ENCODE measurements at regions not wholly inside any gene's neighbourhood (a gene's known extent, or its start where the extent isn't known, plus 50 kb on each side); places are given as distances from the start of the nearest gene placed in this dataset.

GRCh38 chr2:144745424-144745823 is 225.5 kb upstream of the ZEB2 start:
- ATAC-seq (no peak), DNase-seq (ENCODE audit: low read depth, low spot score) (no peak)
- CTCF ChIA-PET, result no interaction called here
- H2AFZ ChIP-seq (ENCODE audit: low read depth, low read length, poor library complexity, severe bottlenecking), result no peak overlapping the region
- no peaks in the 10 kb centered on the region for H3K27me3 ChIP-seq (ENCODE audit: insufficient read depth, low read length)
- intact Hi-C loops (cut with micrococcal nuclease), result no loop called here
- peaks cover 0 to 7% of the 10 kb centered on the region in 2 experiments; a peak in 2 of 4 replicates for H3K9me3 ChIP-seq (ENCODE audit: control insufficient read depth in 1 of 2, insufficient read depth in 1 of 2, low read depth in 1 of 2, low read length in 2 of 2)
- no peak overlapping the region for H3K4me3 ChIP-seq (replicated peaks in 1 of 2; ENCODE audit: low read depth in 1 of 2, low read length in 2 of 2)
- no peak overlapping the region for H3K27ac ChIP-seq (ENCODE audit: low read depth, low read length)
- POLR2A ChIA-PET, result no interaction called here
- 0 out of 4 replicates have a peak, but pooled peaks cover 0 to 2% of the 10 kb centered on the region in 2 experiments for H3K36me3 ChIP-seq (ENCODE audit: control insufficient read depth in 1 of 2, insufficient read depth in 2 of 2, low read length in 2 of 2)
- H3K79me2 ChIP-seq (ENCODE audit: insufficient read depth, low read length), result no peaks in the 10 kb centered on the region
- no peak overlapping the region for H3K9ac ChIP-seq (ENCODE audit: low read length)
- H3K4me1 ChIP-seq (ENCODE audit: control insufficient read depth in 1 of 2, insufficient read depth in 2 of 2, low read length in 2 of 2), result no peaks in the 10 kb centered on the region
- H4K20me1 ChIP-seq (ENCODE audit: insufficient read depth), result no peaks in the 10 kb centered on the region
- H3K9me2 ChIP-seq (ENCODE audit: insufficient read depth), result no peaks in the 10 kb centered on the region
- no peak overlapping the region for H3K4me2 ChIP-seq (ENCODE audit: low read length)
- TF ChIP-seq RAD21 (IDR thresholded peaks at IDR 0.05; ENCODE audit: low read depth) (no peak), CEBPB (IDR thresholded peaks at IDR 0.05; ENCODE audit: low read depth) (no peak), JUND (IDR thresholded peaks at IDR 0.05) (no peak), ZFX (IDR thresholded peaks at IDR 0.05) (no peak), YY1 (IDR thresholded peaks at IDR 0.05; ENCODE audit: extremely low read depth, insufficient replicate concordance, low read depth, low read length) (no peak), TCF7L2 (IDR thresholded peaks at IDR 0.05; ENCODE audit: borderline replicate concordance, extremely low read depth, insufficient read depth, insufficient read length) (no peak), EGR1 (IDR thresholded peaks at IDR 0.05; ENCODE audit: low read depth) (no peak), EZH2phosphoT487 (IDR thresholded peaks at IDR 0.05; ENCODE audit: borderline replicate concordance) (no peak), ZBTB33 (IDR thresholded peaks at IDR 0.05; ENCODE audit: extremely low read depth, insufficient replicate concordance, low read length) (no peak), ZNF274 (IDR thresholded peaks at IDR 0.05; ENCODE audit: low read depth, low read length) (no peak), MAX (IDR thresholded peaks at IDR 0.05) (no peak), SIN3A (IDR thresholded peaks at IDR 0.05; ENCODE audit: low read depth) (no peak), SP1 (IDR thresholded peaks at IDR 0.05; ENCODE audit: low read depth) (no peak), REST (IDR thresholded peaks at IDR 0.05; ENCODE audit: low read depth) (no peak)
- RAD21 ChIA-PET (ENCODE audit: low non-redundant PET in 1 of 2, low total read pairs in 2 of 2, uncharacterized antibody in 2 of 2, unreplicated experiment in 2 of 2), result no interaction called here
- no TSS peak for BruUV-seq (replicated peaks)
